ENCODE measurements at regions not wholly inside any gene's neighbourhood (a gene's known extent, or its start where the extent isn't known, plus 50 kb on each side); places are given as distances from the start of the nearest gene placed in this dataset.

DNA sequence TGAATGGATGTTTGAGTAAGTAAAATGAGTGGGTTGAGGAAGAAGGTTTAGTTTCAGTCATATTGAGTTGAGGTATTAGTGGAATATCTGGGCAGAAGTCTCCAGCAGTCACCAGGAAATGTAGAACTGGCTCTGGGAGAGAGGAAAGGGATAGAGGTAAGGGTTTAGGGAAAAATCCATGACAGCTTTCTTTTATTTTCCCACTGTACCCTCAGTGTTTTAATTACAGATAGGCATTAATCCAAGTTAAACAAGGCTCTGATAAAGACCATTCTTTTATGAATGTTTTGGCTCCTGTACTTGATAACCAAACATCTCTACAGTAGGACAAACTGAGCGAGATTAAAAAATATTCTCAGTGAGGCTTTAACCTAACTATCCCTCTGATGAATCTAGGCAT, 318.4 kb upstream of the SYNCRIP start:
- no peak overlapping the region for H3K27ac ChIP-seq
- no peak overlapping the region for H3K4me3 ChIP-seq
- TF ChIP-seq, protein P1, sequence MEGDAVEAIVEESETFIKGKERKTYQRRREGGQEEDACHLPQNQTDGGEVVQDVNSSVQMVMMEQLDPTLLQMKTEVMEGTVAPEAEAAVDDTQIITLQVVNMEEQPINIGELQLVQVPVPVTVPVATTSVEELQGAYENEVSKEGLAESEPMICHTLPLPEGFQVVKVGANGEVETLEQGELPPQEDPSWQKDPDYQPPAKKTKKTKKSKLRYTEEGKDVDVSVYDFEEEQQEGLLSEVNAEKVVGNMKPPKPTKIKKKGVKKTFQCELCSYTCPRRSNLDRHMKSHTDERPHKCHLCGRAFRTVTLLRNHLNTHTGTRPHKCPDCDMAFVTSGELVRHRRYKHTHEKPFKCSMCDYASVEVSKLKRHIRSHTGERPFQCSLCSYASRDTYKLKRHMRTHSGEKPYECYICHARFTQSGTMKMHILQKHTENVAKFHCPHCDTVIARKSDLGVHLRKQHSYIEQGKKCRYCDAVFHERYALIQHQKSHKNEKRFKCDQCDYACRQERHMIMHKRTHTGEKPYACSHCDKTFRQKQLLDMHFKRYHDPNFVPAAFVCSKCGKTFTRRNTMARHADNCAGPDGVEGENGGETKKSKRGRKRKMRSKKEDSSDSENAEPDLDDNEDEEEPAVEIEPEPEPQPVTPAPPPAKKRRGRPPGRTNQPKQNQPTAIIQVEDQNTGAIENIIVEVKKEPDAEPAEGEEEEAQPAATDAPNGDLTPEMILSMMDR (IDR thresholded peaks at IDR 0.05) = no peak
- no peaks in the 10 kb centered on the region for H3K9me3 ChIP-seq
- 85 to 94% (median 86%) methylated on average over 1 of the region's 1 CpG for WGBS, 3 donors
- DNase-seq (no peak), ATAC-seq (no peak)
- intact Hi-C loops (cut with DNase I) = no loop called here
- H3K4me1 ChIP-seq = no peaks in the 10 kb centered on the region
- H3K36me3 ChIP-seq (ENCODE audit: insufficient read depth in 1 of 2, low read depth in 1 of 2) = no peaks in the 10 kb centered on the region
- no peaks in the 10 kb centered on the region for H3K27me3 ChIP-seq (ENCODE audit: insufficient read depth in 3 of 3, low read length in 2 of 3)

DNA sequence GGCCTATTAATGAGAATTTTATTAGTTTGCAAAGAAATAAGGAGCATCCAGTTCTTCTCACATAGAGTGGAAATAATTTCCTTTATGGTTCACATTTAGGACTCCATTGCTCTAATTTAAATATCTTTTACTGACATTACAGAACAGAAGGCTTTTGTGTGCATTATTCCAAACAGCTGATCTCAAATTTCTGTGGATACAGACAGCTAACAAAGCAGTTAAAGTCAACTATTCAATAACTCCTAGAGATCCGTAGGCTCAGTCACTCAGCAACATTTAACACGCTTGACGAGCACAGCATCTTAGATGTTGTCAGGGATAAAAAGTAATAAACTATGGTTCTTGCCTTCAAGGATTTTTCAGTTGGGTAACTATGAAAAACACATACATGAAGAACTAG, 305.8 kb upstream of the SYNCRIP start:
- Histone ChIP-seq H3K4me3 (no peak overlapping the region), H3K9me3 (peaks cover 6% of the 10 kb centered on the region), H3K36me3 (ENCODE audit: insufficient read depth in 1 of 2, low read depth in 1 of 2) (no peaks in the 10 kb centered on the region), H3K27me3 (ENCODE audit: insufficient read depth in 3 of 3, low read length in 2 of 3) (no peaks in the 10 kb centered on the region), H3K4me1 (no peaks in the 10 kb centered on the region), H3K27ac (no peak overlapping the region)
- intact Hi-C loops (cut with DNase I) = no loop called here
- TF ChIP-seq, protein P1 (IDR thresholded peaks at IDR 0.05) = no peak
- no peak for DNase-seq
- 47 to 65% (median 56%) methylated on average over 3 of the region's 3 CpGs for WGBS, 3 donors
- no peak for ATAC-seq

DNA sequence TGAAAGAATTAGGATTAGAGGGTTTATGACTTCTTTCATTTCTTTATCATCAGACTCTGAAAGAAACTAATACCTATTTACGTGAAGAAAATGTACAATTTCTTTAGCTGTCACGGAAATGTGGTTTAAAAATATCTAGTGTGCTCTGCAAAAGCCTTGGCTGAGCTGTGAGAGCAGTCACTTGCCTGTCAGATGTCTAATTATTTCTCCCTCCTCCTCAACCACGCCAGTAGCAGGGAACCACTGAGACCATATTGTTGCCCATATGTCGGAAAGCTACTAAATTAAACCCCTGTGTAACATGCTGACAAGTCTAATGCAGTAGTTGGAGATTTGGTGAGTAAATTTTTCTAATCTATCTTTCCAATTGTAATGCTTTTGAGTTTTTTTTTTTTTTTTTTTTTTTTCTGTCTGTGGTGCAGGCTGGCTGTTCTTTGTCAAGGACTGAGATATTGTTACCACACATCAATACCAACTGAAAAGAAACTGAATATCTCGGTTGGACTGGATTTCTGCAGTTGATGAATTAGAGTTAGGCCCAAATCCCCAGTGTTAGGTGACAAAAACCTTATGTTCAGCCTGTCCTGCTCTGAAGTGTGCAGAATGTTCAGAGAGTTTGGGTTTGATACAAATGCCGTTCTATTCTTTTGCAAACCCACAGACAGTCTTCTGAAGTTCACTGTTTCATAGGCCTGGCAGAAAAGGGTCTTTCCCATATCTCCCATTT, 302.9 kb upstream of the SYNCRIP start:
- Histone ChIP-seq H3K27me3 (ENCODE audit: insufficient read depth in 3 of 3, low read length in 2 of 3) (no peaks in the 10 kb centered on the region), H3K27ac (no peak overlapping the region), H3K36me3 (ENCODE audit: insufficient read depth in 1 of 2, low read depth in 1 of 2) (no peaks in the 10 kb centered on the region), H3K4me3 (no peak overlapping the region), H3K9me3 (peaks cover under 1% of the 10 kb centered on the region), H3K4me1 (no peaks in the 10 kb centered on the region)
- DNase-seq (no peak), ATAC-seq (no peak)
- WGBS, 3 donors = 41 to 51% (median 41%) methylated on average over 6 of the region's 6 CpGs
- TF ChIP-seq, protein P1 (IDR thresholded peaks at IDR 0.05) = no peak
- intact Hi-C loops (cut with DNase I) = no loop called here

DNA sequence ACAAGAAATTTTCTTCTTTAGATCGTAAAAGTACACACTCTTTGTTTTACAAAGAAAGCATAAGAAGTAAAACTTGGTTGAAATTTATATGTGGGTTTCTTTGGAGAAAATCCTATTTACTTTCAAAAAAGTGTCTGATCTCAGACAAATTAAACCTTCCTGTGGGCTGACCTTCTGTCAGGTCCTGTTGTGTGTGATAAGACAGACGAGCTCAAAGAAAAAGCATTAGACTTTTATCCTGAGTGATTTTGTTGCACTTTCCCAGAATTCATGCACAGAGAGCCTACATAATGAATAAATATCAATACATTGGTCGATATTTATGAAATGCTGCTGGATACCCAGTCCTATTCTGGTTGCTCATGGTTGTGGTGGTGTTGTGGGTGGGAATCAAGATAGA, 302.1 kb upstream of the SYNCRIP start:
- TF ChIP-seq, protein P1 (IDR thresholded peaks at IDR 0.05) = no peak
- no peaks in the 10 kb centered on the region for H3K9me3 ChIP-seq
- H3K27me3 ChIP-seq (ENCODE audit: insufficient read depth in 3 of 3, low read length in 2 of 3) = no peaks in the 10 kb centered on the region
- WGBS, 3 donors = 76 to 86% (median 76%) methylated on average over 3 of the region's 3 CpGs
- no peak overlapping the region for H3K4me3 ChIP-seq
- no peaks in the 10 kb centered on the region for H3K36me3 ChIP-seq (ENCODE audit: insufficient read depth in 1 of 2, low read depth in 1 of 2)
- H3K4me1 ChIP-seq = no peaks in the 10 kb centered on the region
- H3K27ac ChIP-seq = no peak overlapping the region
- DNase-seq (no peak), ATAC-seq (no peak)
- intact Hi-C loops (cut with DNase I) = loop anchor here in 1 of 2 donors (5.0 kb wide), 1 partner anchor 1068 kb away; no protein-coding TSS in a partner anchor

DNA sequence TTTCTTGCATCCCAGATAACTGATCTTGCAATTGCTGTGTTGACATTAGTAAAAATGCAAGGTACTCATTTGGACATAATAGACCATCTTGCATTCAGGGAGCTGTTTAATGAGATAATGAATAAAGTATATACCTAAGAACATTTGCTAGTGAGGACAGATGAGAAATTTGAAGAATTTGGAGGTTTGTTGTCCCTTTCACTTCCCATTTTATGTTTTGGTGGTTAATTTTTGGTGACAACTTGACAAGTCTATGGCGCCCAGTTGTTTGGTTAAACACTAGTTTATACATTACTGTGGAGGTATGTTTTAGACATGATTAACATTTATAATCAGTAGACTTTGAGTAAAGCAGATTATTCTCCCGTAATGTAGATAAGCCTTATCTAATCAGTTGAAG, 300.2 kb upstream of the SYNCRIP start:
- Histone ChIP-seq H3K27me3 (ENCODE audit: insufficient read depth in 3 of 3, low read length in 2 of 3) (no peaks in the 10 kb centered on the region), H3K4me1 (no peaks in the 10 kb centered on the region), H3K36me3 (ENCODE audit: insufficient read depth in 1 of 2, low read depth in 1 of 2) (no peaks in the 10 kb centered on the region), H3K9me3 (no peaks in the 10 kb centered on the region), H3K27ac (no peak overlapping the region), H3K4me3 (no peak overlapping the region)
- ATAC-seq (no peak), DNase-seq (no peak)
- intact Hi-C loops (cut with DNase I) = loop anchor here in 1 of 2 donors (5.0 kb wide), 1 partner anchor 1069 kb away; no protein-coding TSS in a partner anchor
- TF ChIP-seq, protein P1 (IDR thresholded peaks at IDR 0.05) = no peak
- WGBS, 3 donors = 92 to 95% (median 95%) methylated on average over 2 of the region's 2 CpGs

Data from psoas muscle (tissue), 7 donors.